Smooth muscle cell (in vitro differentiated cells): ENCODE measurements at regions not wholly inside any gene's neighbourhood (a gene's known extent, or its start where the extent isn't known, plus 50 kb on each side); places are given as distances from the start of the nearest gene placed in this dataset.

Experiments
- DNase-seq: peaks from one replicate; lab custom pipeline; 2025; ENCODE audit not compliant: unreplicated experiment; lab: John Stamatoyannopoulos, UW
- H2AFZ ChIP-seq: fragments of 200-600 bp; sonication (generic); 2 replicates; pipeline ENCODE4 v1.6.0; 2016; ENCODE audit warnings: antibody characterized with exemption, low read depth, mild to moderate bottlenecking
- H3F3A ChIP-seq: fragments of 200-600 bp; sonication (generic); 2 replicates; pipeline ENCODE4 v1.6.0; 2017; ENCODE audit warnings: antibody characterized with exemption, low read depth
- H3K27ac ChIP-seq: fragments of 200-600 bp; sonication (generic); 2 replicates; pipeline ENCODE4 v1.5.1; 2016; ENCODE audit warnings: low read depth, mild to moderate bottlenecking
- H3K27me3 ChIP-seq: fragments of 200-600 bp; sonication (generic); 2 replicates; pipeline ENCODE4 v1.6.1; 2016; ENCODE audit warnings: low read depth, mild to moderate bottlenecking
- H3K36me3 ChIP-seq: fragments of 200-600 bp; sonication (generic); 2 replicates; pipeline ENCODE4 v1.5.1; 2016; ENCODE audit warnings: low read depth
- H3K4me1 ChIP-seq: fragments of 200-600 bp; sonication (generic); 2 replicates; pipeline ENCODE4 v1.5.1; 2016; ENCODE audit warnings: low read depth
- H3K4me2 ChIP-seq: fragments of 200-600 bp; sonication (generic); 2 replicates; pipeline ENCODE4 v1.6.0; 2016; ENCODE audit warnings: mild to moderate bottlenecking
- H3K4me3 ChIP-seq: fragments of 200-600 bp; sonication (generic); 2 replicates; pipeline ENCODE4 v1.5.1; 2016; ENCODE audit warnings: mild to moderate bottlenecking
- H3K79me2 ChIP-seq: fragments of 200-600 bp; sonication (generic); 2 replicates; pipeline ENCODE4 v1.6.0; 2016; ENCODE audit warnings: low read depth, mild to moderate bottlenecking
- H3K9ac ChIP-seq: fragments of 200-600 bp; sonication (generic); 2 replicates; pipeline ENCODE4 v1.6.0; 2016; ENCODE audit warnings: low read depth
- H3K9me3 ChIP-seq: fragments of 200-600 bp; sonication (generic); replicated peaks from 2 replicates; pipeline ENCODE4 v1.5.1; 2016; ENCODE audit warnings: low read depth
- H4K20me1 ChIP-seq: fragments of 200-600 bp; sonication (generic); 2 replicates; pipeline ENCODE4 v1.6.0; 2016; ENCODE audit warnings: low read depth
- CTCF ChIP-seq: fragments of 200-600 bp; sonication (generic); IDR thresholded peaks from 2 replicates; pipeline ENCODE4 v1.5.1; 2017; ENCODE audit warnings: borderline replicate concordance, mild to moderate bottlenecking, antibody characterized with exemption; ENCODE audit not compliant: insufficient read depth, poor library complexity, severe bottlenecking
- WGBS: methylation state at CpG from one replicate; pipeline ENCODE4 v1.1.7; 2016; ENCODE audit warnings: low lambda C conversion rate; 5-methylcytosine and 5-hydroxymethylcytosine counted together

GRCh38 chr7:124667312-124668153, 98.1 kb downstream of the GPR37 start:
- Histone ChIP-seq H3K27me3 (no peaks in the 10 kb centered on the region), H3K9ac (no peak overlapping the region), H3K36me3 (no peaks in the 10 kb centered on the region), H3K79me2 (no peaks in the 10 kb centered on the region), H3K4me2 (no peak overlapping the region), H3F3A (no peaks in the 10 kb centered on the region), H4K20me1 (no peaks in the 10 kb centered on the region), H3K4me3 (no peak overlapping the region), H3K4me1 (no peaks in the 10 kb centered on the region), H2AFZ (no peak overlapping the region), H3K9me3 (no peaks in the 10 kb centered on the region), H3K27ac (no peak overlapping the region)
- no peak for TF ChIP-seq CTCF
- 79% methylated on average over 9 of the region's 9 CpGs for WGBS
- no peak for DNase-seq

GRCh38 chr7:124662937-124663336, 102.7 kb downstream of the GPR37 start:
- H3K4me3 ChIP-seq, result no peak overlapping the region
- DNase-seq, result no peak
- H3K9ac ChIP-seq, result no peak overlapping the region
- H3K4me1 ChIP-seq, result no peaks in the 10 kb centered on the region
- no peak overlapping the region for H3K27ac ChIP-seq
- no peak overlapping the region for H2AFZ ChIP-seq
- TF ChIP-seq CTCF, result no peak
- H3K27me3 ChIP-seq, result no peaks in the 10 kb centered on the region
- no peaks in the 10 kb centered on the region for H3K79me2 ChIP-seq
- no peak overlapping the region for H3K4me2 ChIP-seq
- no peaks in the 10 kb centered on the region for H3K36me3 ChIP-seq
- no peaks in the 10 kb centered on the region for H3K9me3 ChIP-seq
- no peaks in the 10 kb centered on the region for H3F3A ChIP-seq
- H4K20me1 ChIP-seq, result no peaks in the 10 kb centered on the region

- Histone ChIP-seq H3F3A (no peaks in the 10 kb centered on the region), H3K27ac (no peak overlapping the region), H3K79me2 (no peaks in the 10 kb centered on the region), H3K4me3 (no peak overlapping the region), H3K9me3 (no peaks in the 10 kb centered on the region), H3K27me3 (no peaks in the 10 kb centered on the region), H2AFZ (no peak overlapping the region), H3K4me1 (no peaks in the 10 kb centered on the region), H4K20me1 (no peaks in the 10 kb centered on the region), H3K9ac (no peak overlapping the region), H3K36me3 (no peaks in the 10 kb centered on the region), H3K4me2 (no peak overlapping the region)
- 87% methylated on average over 4 of the region's 4 CpGs for WGBS
- DNase-seq, result no peak
- TF ChIP-seq CTCF, result no peak
Observed at GRCh38 chr7:124662372-124662771, 103.2 kb downstream of the GPR37 start.

- no peaks in the 10 kb centered on the region for H3K4me1 ChIP-seq
- no peak for DNase-seq
- no peaks in the 10 kb centered on the region for H3K9me3 ChIP-seq
- no peaks in the 10 kb centered on the region for H4K20me1 ChIP-seq
- H3F3A ChIP-seq, result no peaks in the 10 kb centered on the region
- no peak overlapping the region for H2AFZ ChIP-seq
- H3K36me3 ChIP-seq, result no peaks in the 10 kb centered on the region
- no peak for TF ChIP-seq CTCF
- no peaks in the 10 kb centered on the region for H3K79me2 ChIP-seq
- no peak overlapping the region for H3K27ac ChIP-seq
- H3K27me3 ChIP-seq, result no peaks in the 10 kb centered on the region
- no peak overlapping the region for H3K4me2 ChIP-seq
- no peak overlapping the region for H3K4me3 ChIP-seq
- no peak overlapping the region for H3K9ac ChIP-seq
- WGBS, result 93% methylated on average over 3 of the region's 3 CpGs
Observed at GRCh38 chr7:124655990-124656389, 109.6 kb downstream of the GPR37 start.
